ENCODE measurements at regions not wholly inside any gene's neighbourhood (a gene's known extent, or its start where the extent isn't known, plus 50 kb on each side); places are given as distances from the start of the nearest gene placed in this dataset.

- Histone ChIP-seq H3K4me3 (ENCODE audit: low read depth, low read length) (no peak overlapping the region), H3K4me1 (ENCODE audit: control insufficient read depth, insufficient read depth, low read length, poor library complexity, severe bottlenecking) (no peaks in the 10 kb centered on the region), H3K27ac (ENCODE audit: insufficient read depth, low read length, poor library complexity, severe bottlenecking) (no peak overlapping the region), H3K36me3 (ENCODE audit: control insufficient read depth, insufficient read depth, low read length) (no peaks in the 10 kb centered on the region), H3K9me3 (ENCODE audit: control insufficient read depth in 2 of 2, low read length in 2 of 2) (no peaks in the 10 kb centered on the region), H3K27me3 (ENCODE audit: control insufficient read depth, insufficient read depth, low read length) (no peaks in the 10 kb centered on the region)
- no peaks in the 10 kb centered on the region for H3K27me3 Mint-ChIP-seq
- H3K4me3 Mint-ChIP-seq: no peak overlapping the region
- H3K27ac Mint-ChIP-seq: no peak overlapping the region
- no peaks in the 10 kb centered on the region for H3K36me3 Mint-ChIP-seq
- no peaks in the 10 kb centered on the region for H3K4me1 Mint-ChIP-seq
- DNase-seq (no peak), ATAC-seq (ENCODE audit: low read depth in 2 of 2) (no peak)
- peaks cover 0 to 6% (median 1%) of the 10 kb centered on the region in 7 donors for H3K9me3 Mint-ChIP-seq
Measured at GRCh38 chr18:75607701-75608100, 180.2 kb upstream of the SMIM21 start.

- Histone ChIP-seq H3K4me1 (ENCODE audit: control insufficient read depth, insufficient read depth, low read length, poor library complexity, severe bottlenecking) (no peaks in the 10 kb centered on the region), H3K27ac (ENCODE audit: insufficient read depth, low read length, poor library complexity, severe bottlenecking) (no peak overlapping the region), H3K4me3 (ENCODE audit: low read depth, low read length) (no peak overlapping the region), H3K36me3 (ENCODE audit: control insufficient read depth, insufficient read depth, low read length) (no peaks in the 10 kb centered on the region), H3K9me3 (ENCODE audit: control insufficient read depth in 2 of 2, low read length in 2 of 2) (peaks cover 11 to 24% of the 10 kb centered on the region in 2 experiments), H3K27me3 (ENCODE audit: control insufficient read depth, insufficient read depth, low read length) (no peaks in the 10 kb centered on the region)
- no peaks in the 10 kb centered on the region for H3K27me3 Mint-ChIP-seq
- peaks cover 0 to 25% (median 7%) of the 10 kb centered on the region in 7 donors for H3K9me3 Mint-ChIP-seq
- no peaks in the 10 kb centered on the region for H3K36me3 Mint-ChIP-seq
- no peak overlapping the region for H3K4me3 Mint-ChIP-seq
- H3K4me1 Mint-ChIP-seq: no peaks in the 10 kb centered on the region
- DNase-seq (no peak), ATAC-seq (ENCODE audit: low read depth in 2 of 2) (no peak)
- H3K27ac Mint-ChIP-seq: no peak overlapping the region
Measured at GRCh38 chr18:75592527-75592926, 165.0 kb upstream of the SMIM21 start.

GRCh38 chr18:75588412-75588811, 160.9 kb upstream of the SMIM21 start:
- ATAC-seq (ENCODE audit: low read depth in 2 of 2): no peak
- no peak overlapping the region for H3K4me3 Mint-ChIP-seq

GRCh38 chr18:75587131-75587530, 159.6 kb upstream of the SMIM21 start:
- Mint-ChIP-seq H3K27me3 (no peaks in the 10 kb centered on the region), H3K36me3 (no peaks in the 10 kb centered on the region), H3K27ac (no peak overlapping the region), H3K4me1 (no peaks in the 10 kb centered on the region), H3K9me3 (peaks cover 0 to 12% (median 5%) of the 10 kb centered on the region in 7 donors), H3K4me3 (no peak overlapping the region)
- Histone ChIP-seq H3K9me3 (ENCODE audit: control insufficient read depth in 2 of 2, low read length in 2 of 2) (no peaks in the 10 kb centered on the region), H3K36me3 (ENCODE audit: control insufficient read depth, insufficient read depth, low read length) (no peaks in the 10 kb centered on the region), H3K27ac (ENCODE audit: insufficient read depth, low read length, poor library complexity, severe bottlenecking) (no peak overlapping the region), H3K4me1 (ENCODE audit: control insufficient read depth, insufficient read depth, low read length, poor library complexity, severe bottlenecking) (no peaks in the 10 kb centered on the region), H3K27me3 (ENCODE audit: control insufficient read depth, insufficient read depth, low read length) (no peaks in the 10 kb centered on the region), H3K4me3 (ENCODE audit: low read depth, low read length) (no peak overlapping the region)
- ATAC-seq (ENCODE audit: low read depth in 2 of 2): no peak
- DNase-seq: no peak

More at GRCh38 chr18:75588412-75588811, 160.9 kb upstream of the SMIM21 start:
- no peaks in the 10 kb centered on the region for H3K4me1 ChIP-seq (ENCODE audit: control insufficient read depth, insufficient read depth, low read length, poor library complexity, severe bottlenecking)
- no peaks in the 10 kb centered on the region for H3K27me3 ChIP-seq (ENCODE audit: control insufficient read depth, insufficient read depth, low read length)
- H3K4me3 ChIP-seq (ENCODE audit: low read depth, low read length): no peak overlapping the region
- peaks cover 7 to 12% of the 10 kb centered on the region in 2 experiments for H3K9me3 ChIP-seq (ENCODE audit: control insufficient read depth in 2 of 2, low read length in 2 of 2)
- DNase-seq: no peak
- H3K27ac ChIP-seq (ENCODE audit: insufficient read depth, low read length, poor library complexity, severe bottlenecking): no peak overlapping the region
- Mint-ChIP-seq H3K36me3 (no peaks in the 10 kb centered on the region), H3K27ac (no peak overlapping the region), H3K4me1 (no peaks in the 10 kb centered on the region), H3K27me3 (no peaks in the 10 kb centered on the region), H3K9me3 (peaks cover 0 to 19% (median 8%) of the 10 kb centered on the region in 7 donors)
- H3K36me3 ChIP-seq (ENCODE audit: control insufficient read depth, insufficient read depth, low read length): no peaks in the 10 kb centered on the region

- Mint-ChIP-seq H3K27me3 (no peaks in the 10 kb centered on the region), H3K4me1 (no peaks in the 10 kb centered on the region)
- ATAC-seq (ENCODE audit: low read depth in 2 of 2): no peak
Measured at GRCh38 chr18:75586130-75586889, 158.8 kb upstream of the SMIM21 start.

GRCh38 chr18:75582940-75583339, 155.4 kb upstream of the SMIM21 start:
- Histone ChIP-seq H3K36me3 (ENCODE audit: control insufficient read depth, insufficient read depth, low read length) (no peaks in the 10 kb centered on the region), H3K9me3 (ENCODE audit: control insufficient read depth in 2 of 2, low read length in 2 of 2) (no peaks in the 10 kb centered on the region)
- H3K27ac Mint-ChIP-seq: no peak overlapping the region

More at GRCh38 chr18:75586130-75586889, 158.8 kb upstream of the SMIM21 start:
- Mint-ChIP-seq H3K36me3 (no peaks in the 10 kb centered on the region), H3K9me3 (peaks cover 0 to 5% (median 3%) of the 10 kb centered on the region in 7 donors), H3K4me3 (no peak overlapping the region), H3K27ac (no peak overlapping the region)
- H3K27me3 ChIP-seq (ENCODE audit: control insufficient read depth, insufficient read depth, low read length): no peaks in the 10 kb centered on the region
- H3K27ac ChIP-seq (ENCODE audit: insufficient read depth, low read length, poor library complexity, severe bottlenecking): no peak overlapping the region
- no peak overlapping the region for H3K4me3 ChIP-seq (ENCODE audit: low read depth, low read length)
- no peaks in the 10 kb centered on the region for H3K9me3 ChIP-seq (ENCODE audit: control insufficient read depth in 2 of 2, low read length in 2 of 2)
- H3K4me1 ChIP-seq (ENCODE audit: control insufficient read depth, insufficient read depth, low read length, poor library complexity, severe bottlenecking): no peaks in the 10 kb centered on the region
- DNase-seq: no peak
- no peaks in the 10 kb centered on the region for H3K36me3 ChIP-seq (ENCODE audit: control insufficient read depth, insufficient read depth, low read length)

GRCh38 chr18:75582406-75582821, 154.9 kb upstream of the SMIM21 start:
- peaks cover 0 to 2% (median 0%) of the 10 kb centered on the region in 7 donors for H3K9me3 Mint-ChIP-seq
- Histone ChIP-seq H3K36me3 (ENCODE audit: control insufficient read depth, insufficient read depth, low read length) (no peaks in the 10 kb centered on the region), H3K27ac (ENCODE audit: insufficient read depth, low read length, poor library complexity, severe bottlenecking) (no peak overlapping the region), H3K4me1 (ENCODE audit: control insufficient read depth, insufficient read depth, low read length, poor library complexity, severe bottlenecking) (no peaks in the 10 kb centered on the region), H3K9me3 (ENCODE audit: control insufficient read depth in 2 of 2, low read length in 2 of 2) (no peaks in the 10 kb centered on the region), H3K4me3 (ENCODE audit: low read depth, low read length) (no peak overlapping the region), H3K27me3 (ENCODE audit: control insufficient read depth, insufficient read depth, low read length) (no peaks in the 10 kb centered on the region)
- DNase-seq (no peak), ATAC-seq (ENCODE audit: low read depth in 2 of 2) (no peak)
- no peaks in the 10 kb centered on the region for H3K27me3 Mint-ChIP-seq
- no peak overlapping the region for H3K4me3 Mint-ChIP-seq
- no peaks in the 10 kb centered on the region for H3K36me3 Mint-ChIP-seq
- no peaks in the 10 kb centered on the region for H3K4me1 Mint-ChIP-seq
- H3K27ac Mint-ChIP-seq: no peak overlapping the region

More at GRCh38 chr18:75582940-75583339, 155.4 kb upstream of the SMIM21 start:
- no peaks in the 10 kb centered on the region for H3K36me3 Mint-ChIP-seq
- DNase-seq (no peak), ATAC-seq (ENCODE audit: low read depth in 2 of 2) (no peak)
- Histone ChIP-seq H3K4me3 (ENCODE audit: low read depth, low read length) (no peak overlapping the region), H3K27me3 (ENCODE audit: control insufficient read depth, insufficient read depth, low read length) (no peaks in the 10 kb centered on the region), H3K4me1 (ENCODE audit: control insufficient read depth, insufficient read depth, low read length, poor library complexity, severe bottlenecking) (no peaks in the 10 kb centered on the region), H3K27ac (ENCODE audit: insufficient read depth, low read length, poor library complexity, severe bottlenecking) (no peak overlapping the region)
- peaks cover 0 to 2% (median 0%) of the 10 kb centered on the region in 7 donors for H3K9me3 Mint-ChIP-seq
- H3K27me3 Mint-ChIP-seq: no peaks in the 10 kb centered on the region
- no peaks in the 10 kb centered on the region for H3K4me1 Mint-ChIP-seq
- no peak overlapping the region for H3K4me3 Mint-ChIP-seq
